GM21737 (cell line): ENCODE measurements at regions not wholly inside any gene's neighbourhood (a gene's known extent, or its start where the extent isn't known, plus 50 kb on each side); places are given as distances from the start of the nearest gene placed in this dataset.
"Not testable (repeated sequence)": the region's sequence is repeated elsewhere in the genome, so short reads cannot be mapped to it uniquely, and the experiment has no call there.

Experiments
- ATAC-seq: cut with Tn5 transposase; IDR thresholded peaks from one replicate; pipeline ENCODE4 v1.9.1; 2021; ENCODE audit warnings: mild to moderate bottlenecking, moderate library complexity; ENCODE audit not compliant: unreplicated experiment

- ATAC-seq, result no peak
Measured at GRCh38 chr9:103068753-103069152, 73.6 kb downstream of the CYLC2 start.

- no peak for ATAC-seq
Measured at GRCh38 chr9:103078581-103078980, 83.4 kb downstream of the CYLC2 start.

GRCh38 chr9:103082494-103082893, 87.4 kb downstream of the CYLC2 start:
- ATAC-seq, result no peak

- no peak for ATAC-seq
Measured at GRCh38 chr9:103089357-103089756, 94.2 kb downstream of the CYLC2 start.

- ATAC-seq, result no peak
Measured at GRCh38 chr9:103104101-103104500, 109.0 kb downstream of the CYLC2 start.

- no peak for ATAC-seq
Measured at GRCh38 chr9:103116246-103116645, 121.1 kb downstream of the CYLC2 start.

GRCh38 chr9:103126494-103126893, 131.4 kb downstream of the CYLC2 start:
- ATAC-seq, result no peak

GRCh38 chr9:103139891-103140290, 144.8 kb downstream of the CYLC2 start:
- ATAC-seq, result no peak

GRCh38 chr9:103152473-103152872, 157.3 kb downstream of the CYLC2 start:
- no peak for ATAC-seq

- no peak for ATAC-seq
Measured at GRCh38 chr9:103167530-103167929, 172.4 kb downstream of the CYLC2 start.

GRCh38 chr9:103168254-103168653, 173.1 kb downstream of the CYLC2 start:
- no peak for ATAC-seq

- no peak for ATAC-seq
Measured at GRCh38 chr9:103169798-103170197, 174.7 kb downstream of the CYLC2 start.

GRCh38 chr9:103183701-103184171, 188.6 kb downstream of the CYLC2 start:
- ATAC-seq, result no peak

GRCh38 chr9:103186959-103187358, 191.8 kb downstream of the CYLC2 start:
- no peak for ATAC-seq

GRCh38 chr9:103188781-103189350, 193.7 kb downstream of the CYLC2 start:
- ATAC-seq, result no peak

GRCh38 chr9:103193992-103194391, 198.9 kb downstream of the CYLC2 start:
- ATAC-seq, result no peak

GRCh38 chr9:103203172-103203571, 208.0 kb downstream of the CYLC2 start:
- ATAC-seq, result no peak

- ATAC-seq, result not testable (repeated sequence)
Measured at GRCh38 chr9:103205881-103206585, 210.9 kb downstream of the CYLC2 start.

- ATAC-seq, result no peak
Measured at GRCh38 chr9:103210607-103211006, 215.5 kb downstream of the CYLC2 start.

- ATAC-seq, result no peak
Measured at GRCh38 chr9:103215197-103215596, 220.1 kb downstream of the CYLC2 start.

GRCh38 chr9:103225702-103226646, 230.8 kb downstream of the CYLC2 start:
- no peak for ATAC-seq

GRCh38 chr9:103226647-103227013, 231.5 kb downstream of the CYLC2 start:
- no peak for ATAC-seq
